ENCODE measurements at regions not wholly inside any gene's neighbourhood (a gene's known extent, or its start where the extent isn't known, plus 50 kb on each side); places are given as distances from the start of the nearest gene placed in this dataset.

- H3K23ac ChIP-seq (ENCODE audit: insufficient read length, low read depth, low read length), result no peak overlapping the region
- H3K9ac ChIP-seq (ENCODE audit: extremely low read depth, insufficient read length, low read length), result no peak overlapping the region
- no peak overlapping the region for H2BK15ac ChIP-seq (ENCODE audit: low read depth, low read length)
- no peak overlapping the region for H2BK12ac ChIP-seq (ENCODE audit: insufficient read length, low read depth, low read length)
- H2AK5ac ChIP-seq (ENCODE audit: insufficient read length, low read length), result no peak overlapping the region
- H3K56ac ChIP-seq (ENCODE audit: insufficient read length, low read depth, low read length), result no peak overlapping the region
- no peaks in the 10 kb centered on the region for H3K79me2 ChIP-seq (ENCODE audit: insufficient read depth, low read length)
- H3K79me1 ChIP-seq (ENCODE audit: insufficient read depth, low read depth, low read length, poor library complexity, severe bottlenecking), result no peaks in the 10 kb centered on the region
- no peak overlapping the region for H3K27ac ChIP-seq (ENCODE audit: insufficient read length, low read depth, low read length)
- WGBS (ENCODE audit: extremely low coverage, insufficient read length, low lambda C conversion rate), result no CpG with 5 or more reads among the region's 7 CpGs
- no peak overlapping the region for H2BK120ac ChIP-seq (ENCODE audit: low read depth, low read length, poor library complexity, severe bottlenecking)
- no peaks in the 10 kb centered on the region for H3K4me1 ChIP-seq (ENCODE audit: insufficient read depth, low read length)
- H3K4ac ChIP-seq (ENCODE audit: low read depth, low read length), result no peak overlapping the region
- no peaks in the 10 kb centered on the region for H3K23me2 ChIP-seq (ENCODE audit: insufficient read length, low read depth, low read length, poor library complexity, severe bottlenecking)
- no peak overlapping the region for H2BK20ac ChIP-seq (ENCODE audit: low read depth, low read length, poor library complexity, severe bottlenecking)
- TF ChIP-seq CTCF (conservative IDR thresholded peaks at IDR 0.05), result no peak
- Mint-ChIP-seq H3K27me3 (ENCODE audit: low read depth) (no peaks in the 10 kb centered on the region), H3K4me1 (no peaks in the 10 kb centered on the region), H3K4me3 (no peak overlapping the region), H3K27ac (no peak overlapping the region), H3K9me3 (no peaks in the 10 kb centered on the region; a peak in 2 of 5 replicates), H3K36me3 (ENCODE audit: insufficient read depth in 1 of 3, low read depth in 3 of 3) (no peaks in the 10 kb centered on the region; a peak in 1 of 7 replicates)
- no peak overlapping the region for H3K4me2 ChIP-seq (ENCODE audit: insufficient read depth, insufficient read length, low read length)
- no peak overlapping the region for H4K91ac ChIP-seq (ENCODE audit: insufficient read length, low read depth, low read length)
- H3K18ac ChIP-seq (ENCODE audit: insufficient read length, low read depth, low read length), result no peak overlapping the region
- no peaks in the 10 kb centered on the region for H3K9me3 ChIP-seq (ENCODE audit: control insufficient read depth, low read depth, low read length)
- H3T11ph ChIP-seq (ENCODE audit: low read length), result no peak overlapping the region
- no peak overlapping the region for H2AFZ ChIP-seq (ENCODE audit: low read length)
- H4K20me1 ChIP-seq (ENCODE audit: control insufficient read depth, insufficient read depth, insufficient read length), result no peaks in the 10 kb centered on the region
- H4K8ac ChIP-seq (replicated peaks; ENCODE audit: insufficient read length, low read depth, low read length), result no peak overlapping the region
- H3K27me3 ChIP-seq (ENCODE audit: insufficient read depth, low read length), result no peaks in the 10 kb centered on the region
- no peak overlapping the region for H3K14ac ChIP-seq (ENCODE audit: insufficient read depth, low read length)
- no peak overlapping the region for H2BK5ac ChIP-seq (ENCODE audit: insufficient read length, low read length)
- no peak for DNase-seq
- no peak overlapping the region for H4K5ac ChIP-seq (ENCODE audit: insufficient read length, low read depth, low read length)
Measured at GRCh38 chr7:9778367-9778766, 1195.3 kb upstream of the PHF14 start.

All from H9 (cell line).